ENCODE measurements at regions not wholly inside any gene's neighbourhood (a gene's known extent, or its start where the extent isn't known, plus 50 kb on each side); places are given as distances from the start of the nearest gene placed in this dataset.

DNA sequence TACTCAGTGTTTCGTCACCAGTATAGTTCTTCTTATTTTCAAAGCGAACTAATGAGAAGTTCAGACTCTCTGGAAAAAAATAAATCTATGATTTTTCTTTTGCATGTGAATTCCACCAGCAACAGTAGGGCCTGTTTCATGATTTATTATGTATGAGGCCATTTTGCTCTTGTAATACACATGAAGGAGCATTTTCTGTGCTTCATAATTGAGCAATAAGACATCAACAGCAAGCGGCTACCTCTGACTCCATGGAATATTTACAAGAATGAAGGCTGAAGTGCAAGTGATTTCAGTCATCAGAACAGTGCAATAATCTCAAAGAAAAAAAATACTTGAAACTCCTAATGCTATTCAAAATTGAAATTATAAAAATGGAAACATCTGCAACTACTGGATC is 282.9 kb upstream of the EDIL3 start:
- TF ChIP-seq, protein P1, sequence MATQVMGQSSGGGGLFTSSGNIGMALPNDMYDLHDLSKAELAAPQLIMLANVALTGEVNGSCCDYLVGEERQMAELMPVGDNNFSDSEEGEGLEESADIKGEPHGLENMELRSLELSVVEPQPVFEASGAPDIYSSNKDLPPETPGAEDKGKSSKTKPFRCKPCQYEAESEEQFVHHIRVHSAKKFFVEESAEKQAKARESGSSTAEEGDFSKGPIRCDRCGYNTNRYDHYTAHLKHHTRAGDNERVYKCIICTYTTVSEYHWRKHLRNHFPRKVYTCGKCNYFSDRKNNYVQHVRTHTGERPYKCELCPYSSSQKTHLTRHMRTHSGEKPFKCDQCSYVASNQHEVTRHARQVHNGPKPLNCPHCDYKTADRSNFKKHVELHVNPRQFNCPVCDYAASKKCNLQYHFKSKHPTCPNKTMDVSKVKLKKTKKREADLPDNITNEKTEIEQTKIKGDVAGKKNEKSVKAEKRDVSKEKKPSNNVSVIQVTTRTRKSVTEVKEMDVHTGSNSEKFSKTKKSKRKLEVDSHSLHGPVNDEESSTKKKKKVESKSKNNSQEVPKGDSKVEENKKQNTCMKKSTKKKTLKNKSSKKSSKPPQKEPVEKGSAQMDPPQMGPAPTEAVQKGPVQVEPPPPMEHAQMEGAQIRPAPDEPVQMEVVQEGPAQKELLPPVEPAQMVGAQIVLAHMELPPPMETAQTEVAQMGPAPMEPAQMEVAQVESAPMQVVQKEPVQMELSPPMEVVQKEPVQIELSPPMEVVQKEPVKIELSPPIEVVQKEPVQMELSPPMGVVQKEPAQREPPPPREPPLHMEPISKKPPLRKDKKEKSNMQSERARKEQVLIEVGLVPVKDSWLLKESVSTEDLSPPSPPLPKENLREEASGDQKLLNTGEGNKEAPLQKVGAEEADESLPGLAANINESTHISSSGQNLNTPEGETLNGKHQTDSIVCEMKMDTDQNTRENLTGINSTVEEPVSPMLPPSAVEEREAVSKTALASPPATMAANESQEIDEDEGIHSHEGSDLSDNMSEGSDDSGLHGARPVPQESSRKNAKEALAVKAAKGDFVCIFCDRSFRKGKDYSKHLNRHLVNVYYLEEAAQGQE (IDR thresholded peaks at IDR 0.05; ENCODE audit: low read depth, low read length) = no peak
- TF ChIP-seq HDAC2 (IDR thresholded peaks at IDR 0.05) (no peak), EZH2 (IDR thresholded peaks at IDR 0.05; ENCODE audit: borderline replicate concordance, control insufficient read depth, low read depth, low read length) (no peak), CTCF (IDR thresholded peaks at IDR 0.05 in 2 of 3, conservative IDR thresholded peaks at IDR 0.05 in 1 of 3; ENCODE audit: control insufficient read depth in 2 of 3, extremely low read depth in 1 of 3, insufficient read depth in 1 of 3, low read depth in 3 of 3, low read length in 3 of 3) (no peak), LARP7 (IDR thresholded peaks at IDR 0.05) (no peak), JUND (IDR thresholded peaks at IDR 0.05; ENCODE audit: low read depth, low read length) (no peak), POLR2A (IDR thresholded peaks at IDR 0.05; ENCODE audit: low read depth, low read length) (no peak), CHD2 (IDR thresholded peaks at IDR 0.05; ENCODE audit: borderline replicate concordance, low read depth, low read length) (no peak), EGR1 (IDR thresholded peaks at IDR 0.05; ENCODE audit: borderline replicate concordance in 1 of 2, low read depth in 2 of 2, low read length in 2 of 2) (no peak), ZBED1 (IDR thresholded peaks at IDR 0.05; ENCODE audit: borderline replicate concordance) (no peak), FOXM1 (IDR thresholded peaks at IDR 0.05; ENCODE audit: low read depth, low read length) (no peak), CREB1 (IDR thresholded peaks at IDR 0.05; ENCODE audit: low read depth) (no peak)
- TF ChIP-seq, protein P2, sequence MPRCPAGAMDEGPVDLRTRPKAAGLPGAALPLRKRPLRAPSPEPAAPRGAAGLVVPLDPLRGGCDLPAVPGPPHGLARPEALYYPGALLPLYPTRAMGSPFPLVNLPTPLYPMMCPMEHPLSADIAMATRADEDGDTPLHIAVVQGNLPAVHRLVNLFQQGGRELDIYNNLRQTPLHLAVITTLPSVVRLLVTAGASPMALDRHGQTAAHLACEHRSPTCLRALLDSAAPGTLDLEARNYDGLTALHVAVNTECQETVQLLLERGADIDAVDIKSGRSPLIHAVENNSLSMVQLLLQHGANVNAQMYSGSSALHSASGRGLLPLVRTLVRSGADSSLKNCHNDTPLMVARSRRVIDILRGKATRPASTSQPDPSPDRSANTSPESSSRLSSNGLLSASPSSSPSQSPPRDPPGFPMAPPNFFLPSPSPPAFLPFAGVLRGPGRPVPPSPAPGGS (IDR thresholded peaks at IDR 0.05; ENCODE audit: borderline replicate concordance, insufficient read depth, low read depth, low read length, poor library complexity, severe bottlenecking) = no peak
- TF ChIP-seq, protein P3, sequence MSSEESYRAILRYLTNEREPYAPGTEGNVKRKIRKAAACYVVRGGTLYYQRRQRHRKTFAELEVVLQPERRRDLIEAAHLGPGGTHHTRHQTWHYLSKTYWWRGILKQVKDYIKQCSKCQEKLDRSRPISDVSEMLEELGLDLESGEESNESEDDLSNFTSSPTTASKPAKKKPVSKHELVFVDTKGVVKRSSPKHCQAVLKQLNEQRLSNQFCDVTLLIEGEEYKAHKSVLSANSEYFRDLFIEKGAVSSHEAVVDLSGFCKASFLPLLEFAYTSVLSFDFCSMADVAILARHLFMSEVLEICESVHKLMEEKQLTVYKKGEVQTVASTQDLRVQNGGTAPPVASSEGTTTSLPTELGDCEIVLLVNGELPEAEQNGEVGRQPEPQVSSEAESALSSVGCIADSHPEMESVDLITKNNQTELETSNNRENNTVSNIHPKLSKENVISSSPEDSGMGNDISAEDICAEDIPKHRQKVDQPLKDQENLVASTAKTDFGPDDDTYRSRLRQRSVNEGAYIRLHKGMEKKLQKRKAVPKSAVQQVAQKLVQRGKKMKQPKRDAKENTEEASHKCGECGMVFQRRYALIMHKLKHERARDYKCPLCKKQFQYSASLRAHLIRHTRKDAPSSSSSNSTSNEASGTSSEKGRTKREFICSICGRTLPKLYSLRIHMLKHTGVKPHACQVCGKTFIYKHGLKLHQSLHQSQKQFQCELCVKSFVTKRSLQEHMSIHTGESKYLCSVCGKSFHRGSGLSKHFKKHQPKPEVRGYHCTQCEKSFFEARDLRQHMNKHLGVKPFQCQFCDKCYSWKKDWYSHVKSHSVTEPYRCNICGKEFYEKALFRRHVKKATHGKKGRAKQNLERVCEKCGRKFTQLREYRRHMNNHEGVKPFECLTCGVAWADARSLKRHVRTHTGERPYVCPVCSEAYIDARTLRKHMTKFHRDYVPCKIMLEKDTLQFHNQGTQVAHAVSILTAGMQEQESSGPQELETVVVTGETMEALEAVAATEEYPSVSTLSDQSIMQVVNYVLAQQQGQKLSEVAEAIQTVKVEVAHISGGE (CRISPR knock-in tag; IDR thresholded peaks at IDR 0.05) = no peak
